ENCODE measurements at regions not wholly inside any gene's neighbourhood (a gene's known extent, or its start where the extent isn't known, plus 50 kb on each side); places are given as distances from the start of the nearest gene placed in this dataset.

DNA sequence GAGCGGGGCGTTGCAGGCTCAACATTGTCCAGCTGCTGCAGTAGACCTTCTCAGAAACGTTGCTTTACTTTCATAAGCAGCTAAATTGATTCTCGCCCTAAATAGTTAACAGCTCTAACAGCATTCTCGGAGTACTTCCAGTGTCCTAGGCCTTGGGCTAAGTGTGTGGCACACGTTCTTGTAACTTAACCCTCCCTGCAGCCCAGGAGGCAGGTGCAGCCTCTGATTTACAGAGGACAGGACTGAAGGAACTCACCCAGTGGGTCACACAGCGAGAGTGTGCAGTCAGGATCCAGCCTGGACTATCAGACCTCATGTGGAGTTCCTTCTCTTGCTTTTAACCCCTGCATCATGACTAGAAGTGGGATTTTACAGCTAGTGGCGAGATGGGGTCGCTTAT lies 312.8 kb upstream of the C2CD4B start:
- DNase-seq, result no peak

DNA sequence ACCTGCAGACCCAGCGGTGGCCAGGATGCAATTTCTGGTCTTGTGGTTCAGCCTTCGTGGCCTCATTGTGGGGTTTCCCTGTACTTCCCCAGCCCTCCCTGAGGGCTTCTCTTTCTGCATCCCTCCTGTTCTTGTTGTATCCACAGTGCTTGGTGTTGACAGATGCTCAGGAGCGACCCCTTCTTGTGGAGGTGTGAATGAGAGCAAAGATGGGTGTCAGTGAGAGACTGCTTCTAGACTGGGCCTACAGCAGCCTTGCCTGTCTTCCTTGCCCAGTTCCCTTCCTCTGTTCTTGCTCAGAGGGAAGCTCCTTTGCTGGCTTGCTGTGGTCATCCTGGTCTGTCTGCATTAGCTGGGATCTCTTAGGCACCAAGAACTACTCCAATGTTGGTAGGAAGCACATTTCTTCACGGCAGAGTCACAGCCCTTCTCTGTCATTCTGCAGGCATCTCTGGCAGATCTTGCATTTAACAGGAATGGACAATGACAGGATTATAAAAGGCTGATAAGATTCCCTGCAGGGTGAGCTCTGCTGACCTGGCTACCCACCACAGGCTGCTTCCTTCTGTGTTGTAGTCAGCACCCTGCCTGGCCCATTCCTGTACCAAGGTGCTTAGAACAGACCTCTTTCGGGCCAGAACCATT lies 317.8 kb upstream of the C2CD4B start:
- DNase-seq, result no peak

DNA sequence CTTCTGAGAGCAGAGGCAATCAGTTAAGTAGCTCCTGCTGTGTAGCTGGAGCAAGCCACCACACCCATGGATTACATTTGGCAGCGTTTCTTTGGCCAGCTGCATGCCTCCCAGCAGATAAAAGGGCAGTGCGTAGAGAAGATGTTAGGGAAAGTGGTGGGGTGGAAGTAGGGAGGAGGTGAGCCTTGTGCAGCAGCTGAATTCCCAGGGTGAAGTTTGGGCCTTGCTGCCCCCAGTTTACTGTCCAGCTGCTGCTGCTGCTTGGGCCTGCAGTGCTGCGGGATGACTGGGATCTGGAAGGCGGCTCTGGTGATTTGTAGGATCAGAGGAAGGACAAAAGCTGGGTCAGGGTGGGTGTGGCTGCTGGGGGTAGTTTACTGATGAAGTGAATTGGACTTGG lies 318.7 kb upstream of the C2CD4B start:
- DNase-seq, result no peak

DNA sequence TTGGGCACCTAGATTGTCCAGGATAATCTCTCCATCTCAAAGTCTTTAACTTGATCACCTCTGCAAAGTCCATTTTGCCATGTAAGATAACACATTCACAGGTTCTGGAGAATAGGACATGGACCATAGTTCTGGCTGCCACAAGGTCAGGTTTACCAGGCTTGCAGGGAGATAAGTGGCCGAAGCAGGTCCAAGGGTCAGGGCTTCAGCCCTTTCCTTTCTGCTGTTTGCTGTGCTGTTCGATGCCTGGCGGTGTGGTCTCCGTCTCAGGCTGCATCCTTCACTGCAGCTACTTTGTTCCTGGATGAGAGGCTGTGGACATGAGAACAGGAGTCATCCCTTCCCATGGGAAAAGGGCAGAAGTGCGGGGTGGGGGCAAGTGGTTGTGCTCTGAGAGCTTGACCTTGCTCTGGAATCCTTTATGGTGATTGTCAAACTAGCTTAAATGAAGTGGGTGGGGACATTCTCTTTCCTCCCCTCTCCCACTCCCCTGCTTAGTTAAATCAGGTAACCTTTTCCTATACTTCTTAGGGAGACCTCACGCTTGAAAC lies 320.2 kb upstream of the C2CD4B start:
- DNase-seq, result no peak

DNA sequence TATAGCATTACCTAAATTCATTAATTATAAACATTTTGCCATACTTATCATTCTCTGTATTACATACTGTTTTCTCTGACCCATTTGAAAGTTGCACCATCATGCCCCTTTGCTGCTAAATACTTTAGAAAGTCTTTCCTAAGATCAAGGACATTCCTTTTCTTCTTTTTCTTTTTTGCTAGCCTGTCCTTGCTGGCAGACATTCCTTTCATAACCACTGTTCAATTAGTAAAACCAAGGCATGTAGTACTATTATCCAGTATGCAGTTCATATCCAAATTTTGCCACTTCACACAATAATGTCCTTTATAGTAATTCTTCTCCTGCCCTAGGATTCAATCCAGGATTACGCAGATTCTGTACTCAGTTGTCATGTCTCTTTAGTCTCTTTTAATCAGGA lies 321.0 kb upstream of the C2CD4B start:
- DNase-seq, result no peak

DNA sequence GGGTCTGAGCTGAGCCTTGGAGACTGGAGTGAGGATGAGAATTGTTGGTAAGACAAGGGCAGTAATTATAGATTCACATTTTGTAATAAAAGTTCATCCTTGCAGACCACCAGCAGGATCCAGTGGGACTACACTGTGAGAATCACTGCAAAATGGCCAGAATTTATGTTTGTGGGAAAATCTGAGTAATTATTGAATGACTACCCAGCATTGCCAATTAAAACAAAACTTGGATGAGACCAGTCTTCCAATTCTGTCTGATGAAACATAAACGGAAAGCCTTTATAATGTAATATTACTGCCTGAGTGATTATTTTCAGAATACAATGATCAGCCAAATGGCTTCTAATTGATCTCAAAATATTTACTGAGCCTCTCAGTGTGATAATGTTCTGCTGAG lies 323.3 kb upstream of the C2CD4B start:
- DNase-seq, result no peak

DNA sequence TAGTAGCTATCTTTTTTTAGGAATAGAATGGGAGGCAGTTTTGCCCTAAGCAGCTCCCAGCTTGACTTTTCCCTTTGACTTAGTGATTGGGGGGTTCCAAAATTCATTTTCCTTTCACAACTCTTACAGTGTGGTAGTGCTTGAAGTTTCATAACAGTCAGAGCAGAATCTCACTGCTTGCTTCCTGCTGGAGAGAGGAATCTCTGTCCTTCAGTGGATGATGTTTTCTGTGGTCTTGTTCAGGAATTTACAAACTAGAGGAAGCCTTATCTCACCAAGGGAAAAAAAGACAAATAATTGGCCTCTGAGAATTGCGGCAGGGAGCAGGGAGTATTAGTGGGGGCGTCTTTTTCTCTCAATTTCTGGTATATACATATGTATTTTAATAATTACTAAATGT lies 326.6 kb upstream of the C2CD4B start:
- DNase-seq, result no peak

DNA sequence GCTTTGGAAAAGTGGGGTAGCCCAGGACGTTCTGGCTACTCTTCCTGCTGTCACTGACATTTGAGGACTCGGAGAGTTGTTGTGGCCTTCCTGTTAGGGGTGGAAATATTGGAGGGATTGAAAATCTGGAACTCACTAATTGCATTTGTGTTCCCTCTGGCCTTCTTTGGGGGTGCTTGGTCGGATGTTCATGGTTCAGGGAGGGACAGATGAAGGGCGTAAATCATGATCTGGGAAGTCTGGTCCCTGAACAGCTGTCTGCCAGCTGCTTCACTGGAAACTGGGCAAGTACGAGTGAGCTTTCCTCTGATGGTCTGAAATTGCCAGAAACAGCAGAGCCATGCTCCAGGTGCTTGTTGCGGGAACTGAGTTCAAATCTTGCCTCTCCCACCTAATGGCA lies 327.8 kb upstream of the C2CD4B start:
- no peak for DNase-seq

DNA sequence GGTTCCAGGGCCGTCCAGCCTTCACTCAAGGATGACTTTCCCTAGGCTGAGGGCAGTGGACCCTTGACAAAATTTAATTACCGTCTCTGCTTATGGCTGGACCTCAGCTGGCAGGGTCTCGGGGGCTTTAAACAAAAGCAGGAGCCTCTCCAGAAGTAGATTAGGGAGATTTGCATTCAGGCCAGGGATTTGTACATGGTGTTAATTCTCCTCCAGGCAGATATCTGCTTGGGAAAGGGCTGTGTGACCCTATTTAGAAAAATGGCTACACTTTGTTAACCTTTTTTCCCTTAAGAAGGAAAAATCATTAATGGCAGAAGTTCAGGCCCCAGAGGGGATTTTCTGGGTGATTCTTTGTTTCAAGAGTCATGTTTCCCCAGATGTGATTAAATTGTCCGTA lies 329.1 kb upstream of the C2CD4B start:
- no peak for DNase-seq

DNA sequence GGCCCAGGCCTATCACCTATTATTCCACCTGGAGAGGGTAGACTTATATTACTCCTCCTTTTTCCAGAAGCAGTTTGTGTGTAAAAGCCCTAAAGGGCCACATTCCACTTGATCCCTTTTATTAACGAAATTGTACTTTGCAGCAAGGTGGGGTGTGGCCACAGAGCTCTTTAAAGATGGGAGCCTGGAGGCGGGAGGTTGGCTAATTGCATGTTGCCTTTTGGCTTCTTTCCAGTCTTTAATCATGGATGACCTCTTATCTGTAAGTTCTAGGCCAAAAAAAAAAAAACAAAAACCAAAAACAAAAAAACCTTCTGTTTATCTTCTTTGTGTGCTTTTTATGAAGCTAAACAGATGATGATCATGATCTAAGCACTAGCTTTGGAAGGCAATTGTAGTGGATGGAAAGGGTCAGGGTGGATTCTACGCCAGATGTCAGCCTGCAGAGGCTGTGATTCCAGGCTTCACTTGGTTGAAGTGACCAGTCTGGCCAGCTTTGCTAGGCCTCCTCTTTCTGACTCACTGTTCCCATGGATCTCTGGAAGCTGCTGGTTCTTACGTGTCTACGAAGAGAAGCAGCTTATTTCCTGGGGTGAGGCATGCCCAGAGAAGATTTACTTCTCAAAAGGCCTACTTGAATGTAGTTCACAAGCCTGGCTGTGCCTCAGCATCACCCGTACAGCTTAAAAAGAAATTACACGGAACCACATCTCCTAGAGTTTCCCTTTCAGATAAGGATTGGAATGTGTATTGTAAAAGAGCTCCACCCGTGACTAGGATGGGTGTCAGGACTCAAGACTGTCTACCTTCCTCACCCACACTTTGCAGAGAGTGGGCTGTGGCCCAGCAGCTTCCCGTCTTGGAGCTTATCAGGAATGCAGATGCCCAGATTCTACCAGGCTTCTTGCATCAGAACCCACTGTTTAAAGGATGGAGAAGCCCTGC lies 330.9 kb upstream of the C2CD4B start:
- no peak for DNase-seq

DNA sequence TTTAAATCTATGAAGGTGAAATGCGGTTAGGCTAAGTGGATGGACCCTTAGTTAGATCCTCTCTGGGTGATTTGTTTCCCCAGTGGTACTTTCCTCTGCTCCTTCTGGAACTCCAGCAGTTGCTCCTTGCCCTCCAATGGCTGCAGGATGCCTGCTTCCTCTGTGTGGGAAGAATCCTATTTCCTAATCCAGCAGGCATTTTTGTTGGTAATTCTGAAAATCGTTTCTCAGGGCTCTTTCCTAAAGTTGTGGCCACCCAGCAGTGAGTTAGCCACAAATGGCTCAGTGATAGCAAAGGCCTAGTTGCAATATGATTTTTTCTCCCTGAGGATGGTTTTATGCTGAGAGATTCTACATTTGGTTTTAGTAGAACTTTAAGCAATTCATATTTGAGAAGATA lies 332.3 kb upstream of the C2CD4B start:
- no peak for DNase-seq

DNA sequence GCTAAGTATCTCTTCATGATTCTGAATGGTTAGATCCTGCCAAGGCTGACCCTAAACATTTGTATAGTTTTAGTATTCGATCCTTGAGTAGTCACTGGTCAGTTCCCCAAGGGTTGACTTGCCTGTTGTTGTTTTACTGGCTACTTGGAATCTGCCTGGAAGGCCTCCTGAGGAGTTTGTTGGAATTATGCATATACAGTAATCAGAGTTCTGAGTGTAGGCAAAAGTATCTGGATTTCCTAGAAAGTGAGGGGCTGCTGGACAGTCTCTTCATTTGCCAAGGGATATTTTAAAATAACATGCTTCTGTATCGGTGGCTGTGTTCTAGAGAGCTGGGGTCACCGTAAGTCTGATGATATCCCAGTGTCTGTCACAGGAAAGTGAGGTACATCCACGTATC lies 333.2 kb upstream of the C2CD4B start:
- no peak for DNase-seq

DNA sequence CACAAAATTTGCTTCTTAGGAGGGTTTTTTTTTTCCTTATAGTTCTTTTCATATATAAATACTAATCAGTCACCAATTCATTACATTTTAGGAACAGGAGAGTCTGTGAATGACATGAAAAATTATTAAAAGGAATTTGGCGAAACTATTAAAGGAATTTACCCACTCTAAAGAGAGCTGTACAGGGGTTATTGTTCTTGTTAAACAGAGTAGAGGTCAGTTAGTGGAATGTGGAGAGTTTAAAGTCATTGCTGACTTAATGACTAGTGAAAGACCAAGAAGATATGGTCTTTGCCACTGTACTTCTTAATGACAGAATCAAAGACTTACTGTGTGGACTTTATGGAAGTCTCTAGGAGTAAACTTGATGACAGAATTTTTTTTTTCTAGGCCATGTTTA lies 333.6 kb upstream of the C2CD4B start:
- DNase-seq, result no peak

DNA sequence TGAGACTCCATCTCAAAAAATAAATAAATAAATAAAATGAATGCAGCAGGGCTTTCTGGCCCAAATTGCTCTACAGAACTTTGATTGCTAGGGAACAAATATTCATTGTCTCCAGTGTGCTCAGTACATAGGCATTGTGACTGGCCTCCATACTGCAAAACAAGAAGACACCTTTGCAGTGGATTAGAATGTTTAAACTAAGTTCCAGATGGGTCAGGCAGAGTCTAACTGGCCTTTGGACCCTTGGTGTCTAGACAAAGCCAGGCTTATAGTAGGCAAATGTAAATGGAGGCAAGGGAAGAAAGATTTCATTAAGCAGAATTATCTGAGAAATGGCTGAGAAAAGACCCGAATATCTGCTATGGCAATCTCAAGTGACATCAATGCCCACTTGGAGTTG lies 335.2 kb upstream of the C2CD4B start:
- no peak for DNase-seq

DNA sequence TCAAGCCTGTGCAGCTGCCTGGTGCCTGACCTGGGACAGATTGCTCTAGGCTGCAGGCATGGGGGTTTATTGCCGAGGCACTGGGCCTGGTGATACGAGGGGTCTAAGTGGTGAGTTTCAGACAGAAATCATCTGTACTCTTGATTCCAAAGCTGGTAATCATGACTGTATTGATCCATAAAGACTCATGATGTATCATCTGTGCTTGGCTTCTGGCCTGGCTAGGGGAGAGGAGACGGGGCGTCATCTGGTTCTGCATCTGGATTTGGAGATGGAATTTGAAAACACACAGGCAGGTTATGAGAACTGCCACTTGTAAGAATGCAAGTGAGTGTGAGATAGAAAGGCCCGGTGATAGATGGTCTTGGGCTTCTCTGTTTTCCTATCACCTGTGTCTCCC lies 337.4 kb upstream of the C2CD4B start:
- DNase-seq, result no peak

DNA sequence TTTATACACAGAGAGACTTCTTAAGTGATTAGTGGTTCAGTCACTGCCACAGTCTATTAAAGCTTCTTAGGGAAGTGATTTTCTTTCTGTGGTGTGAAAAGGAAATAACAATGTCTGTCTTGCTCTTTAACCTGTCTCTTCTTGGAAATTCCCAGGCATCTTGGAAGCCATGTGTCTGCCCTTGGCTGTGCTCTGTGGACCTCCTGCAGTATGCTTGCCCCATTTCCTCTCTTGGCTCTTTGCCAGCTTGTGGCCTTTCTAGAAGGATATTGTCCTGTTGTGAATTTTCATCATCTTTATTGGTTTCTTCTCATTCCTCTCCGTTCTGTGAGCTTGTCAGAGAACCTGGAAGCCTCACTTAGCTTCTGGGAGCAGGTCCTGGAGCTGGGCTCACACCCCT lies 338.4 kb upstream of the C2CD4B start:
- DNase-seq, result no peak

DNA sequence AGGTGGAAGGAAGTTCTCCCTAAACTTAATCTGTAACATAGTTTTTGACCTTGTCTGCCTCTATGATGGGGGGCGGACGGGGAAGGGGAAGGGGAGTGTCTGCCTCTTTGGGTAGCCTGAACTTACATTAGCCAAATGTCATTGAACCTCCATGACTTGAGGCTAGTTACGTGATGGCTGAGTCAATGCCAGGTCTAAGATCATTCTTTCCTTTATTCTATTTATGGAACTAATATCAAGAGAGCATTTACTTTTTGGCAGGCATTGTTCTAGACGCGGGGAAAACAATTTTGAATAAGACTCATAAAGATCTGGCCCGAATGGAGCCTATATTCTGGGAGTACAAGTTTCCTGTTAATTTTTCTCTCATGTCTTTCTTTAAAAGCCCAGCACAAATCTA lies 340.7 kb upstream of the C2CD4B start:
- DNase-seq, result no peak

DNA sequence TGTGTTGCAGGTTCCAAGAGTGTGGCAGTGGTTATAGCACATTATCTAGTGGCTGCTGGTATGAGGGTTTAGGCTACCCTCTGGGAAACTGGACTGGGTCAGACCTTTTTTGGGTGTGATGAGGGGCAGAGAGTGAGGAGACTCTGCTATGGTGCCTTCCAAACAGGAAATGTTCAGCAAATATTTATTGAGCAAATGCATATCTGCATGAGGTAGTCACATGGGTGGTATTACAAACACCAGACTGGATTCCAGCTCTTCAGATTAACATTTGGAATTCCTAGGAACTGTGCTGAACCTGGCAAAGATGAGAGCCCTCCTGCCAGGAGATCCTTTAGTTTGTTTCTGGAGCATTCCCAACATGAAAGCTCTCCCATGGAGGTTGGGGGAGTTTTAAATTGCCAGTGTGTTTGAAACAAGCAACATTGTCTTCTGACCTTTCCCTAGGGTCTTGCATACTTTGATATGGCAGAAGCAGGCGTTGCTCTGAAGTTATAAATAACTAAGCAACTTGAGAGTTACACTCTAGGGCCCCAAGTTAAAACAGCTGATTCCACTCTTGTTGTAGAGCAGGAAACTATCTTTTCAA lies 341.2 kb upstream of the C2CD4B start:
- no peak for DNase-seq

DNA sequence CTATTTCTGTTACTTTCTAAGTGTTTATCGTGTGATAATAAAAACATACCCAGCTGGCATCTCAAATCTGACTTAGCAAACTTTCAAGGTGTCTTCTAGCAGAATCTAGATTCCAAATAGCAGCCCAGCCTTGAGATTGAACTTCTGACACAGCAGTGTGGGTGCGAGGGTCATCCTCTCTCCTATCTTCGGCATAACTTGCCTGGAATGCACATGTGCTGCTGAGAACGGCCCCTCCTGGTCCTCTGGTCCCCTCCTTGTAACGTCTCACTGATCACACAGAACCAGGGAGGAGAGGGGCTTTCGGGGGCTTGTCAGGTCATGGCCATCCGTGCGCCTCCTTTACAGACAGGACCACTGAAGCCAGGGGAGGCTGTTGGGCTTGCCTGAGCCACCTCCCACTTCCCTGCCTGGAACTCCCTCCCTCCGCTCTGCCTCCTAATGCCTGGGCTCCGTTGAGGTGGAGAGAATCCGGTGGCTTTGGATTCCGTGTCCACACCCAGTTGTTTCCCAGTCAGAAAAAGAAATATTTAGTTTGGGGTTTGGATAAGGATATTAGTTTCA lies 344.4 kb upstream of the C2CD4B start:
- DNase-seq, result no peak

DNA sequence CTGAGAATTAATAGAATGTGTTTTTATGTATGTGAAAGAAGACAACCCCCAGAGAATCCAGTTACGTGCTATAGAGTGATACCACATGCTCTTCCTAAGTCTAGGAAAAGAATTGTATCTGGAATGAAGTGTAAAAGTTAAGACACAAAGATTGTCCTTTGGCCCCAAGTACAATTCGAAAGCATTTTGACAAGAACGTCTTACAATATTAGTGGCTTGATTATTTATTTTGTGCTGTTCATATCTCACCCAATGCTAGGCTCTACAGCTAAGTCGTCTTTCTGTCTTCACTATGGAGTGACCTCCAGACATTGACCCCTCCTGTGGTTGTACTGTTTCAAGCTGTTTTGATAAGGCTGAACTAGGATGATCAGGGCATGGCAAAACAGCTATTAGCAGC lies 345.7 kb upstream of the C2CD4B start:
- no peak for DNase-seq

DNA sequence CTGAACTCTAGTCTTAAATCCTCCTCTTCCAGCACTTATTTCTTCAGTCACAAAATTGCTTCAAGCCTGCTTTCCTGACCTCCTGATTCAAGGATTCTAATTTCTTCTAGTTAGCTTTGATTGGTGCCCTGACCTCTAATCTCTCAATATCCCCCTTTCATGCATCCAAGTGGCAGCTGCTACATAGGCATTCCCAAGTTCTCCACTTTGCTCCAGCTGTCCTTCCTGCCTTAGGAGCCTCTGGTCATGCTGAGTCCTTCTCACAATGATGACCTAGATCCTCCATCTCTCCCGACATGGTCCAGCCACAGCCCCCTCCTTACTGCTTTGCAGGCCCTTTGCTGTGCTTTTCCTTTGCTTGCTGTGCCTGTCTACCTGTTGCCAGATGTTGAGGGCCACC lies 347.8 kb upstream of the C2CD4B start:
- DNase-seq, result no peak

DNA sequence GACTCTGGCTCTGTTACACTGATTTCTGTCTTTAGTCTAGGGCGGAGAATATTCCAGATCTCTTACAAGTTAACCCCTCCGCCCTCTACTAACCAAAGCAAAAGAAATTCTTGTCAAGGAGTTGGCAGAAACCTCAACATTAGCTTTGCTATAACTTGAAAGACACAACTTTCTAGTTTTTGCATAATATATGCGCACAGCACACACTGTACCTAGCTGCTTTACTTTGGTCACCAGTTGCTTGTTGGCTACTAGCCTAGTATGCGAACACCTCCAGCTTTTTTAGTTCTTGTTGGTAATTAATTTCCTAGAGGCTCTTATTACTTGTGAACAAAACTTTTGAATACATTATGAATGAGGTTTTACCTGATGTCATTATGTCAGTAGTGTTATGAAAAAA lies 348.8 kb upstream of the C2CD4B start:
- no peak for DNase-seq

DNA sequence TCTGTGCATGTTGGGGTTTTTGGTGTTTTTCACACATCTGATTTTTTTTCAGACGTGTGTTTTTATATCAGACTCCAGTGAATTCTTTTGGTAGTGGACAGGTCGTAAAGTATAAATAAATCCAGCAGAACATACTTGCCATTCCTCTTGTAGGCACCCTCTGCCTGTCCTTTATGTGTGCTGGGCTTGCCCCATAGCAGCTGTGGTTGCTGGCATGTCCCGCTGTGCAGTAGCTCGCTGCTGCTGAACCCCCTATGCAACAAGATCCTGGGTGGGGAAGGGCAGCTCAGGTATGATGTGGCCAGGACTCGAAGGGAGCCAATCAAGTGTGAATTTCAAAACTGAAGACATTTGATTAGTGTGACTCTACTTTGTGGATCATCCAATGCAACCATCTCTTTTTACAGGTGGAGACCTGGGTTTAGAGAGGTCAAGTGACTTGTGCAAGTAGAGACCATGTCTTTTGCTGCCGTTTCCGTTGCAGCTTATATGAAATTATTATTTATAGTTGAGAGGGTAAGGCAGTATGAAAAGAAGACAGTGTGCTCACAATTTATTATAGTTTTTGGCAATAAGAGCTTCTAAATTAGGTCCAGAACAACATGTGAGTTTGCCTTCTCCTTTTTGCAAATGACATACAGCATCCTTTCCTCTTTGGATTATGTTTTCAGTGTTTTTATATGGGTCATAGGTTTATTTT lies 350.8 kb upstream of the C2CD4B start:
- DNase-seq, result no peak

Measured in NCI-H446 (cell line).